ENCODE measurements at regions not wholly inside any gene's neighbourhood (a gene's known extent, or its start where the extent isn't known, plus 50 kb on each side); places are given as distances from the start of the nearest gene placed in this dataset.

DNA sequence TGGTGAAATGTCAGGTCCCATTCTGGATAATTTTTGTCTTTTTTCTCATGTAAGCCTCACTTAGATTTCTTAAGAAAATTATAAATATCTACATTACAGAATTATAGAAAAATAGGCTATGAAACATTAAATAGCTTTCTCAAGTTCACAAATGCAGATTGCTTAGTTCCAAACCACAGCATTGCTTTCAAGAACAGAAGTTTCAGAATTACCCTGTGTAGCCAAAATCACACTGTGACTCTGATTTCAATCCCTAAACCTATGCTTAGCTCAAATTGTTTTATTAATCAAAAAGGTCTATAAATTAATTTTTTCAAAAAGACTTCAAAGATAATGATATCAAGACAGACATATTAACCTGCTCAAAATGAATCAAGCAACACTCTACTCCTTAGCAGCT is 881.2 kb upstream of the PCDH20 start:
- CTCF ChIA-PET (ENCODE audit: low intra/inter-chr PET ratio, low total read pairs): no interaction called here
- ATAC-seq: no peak
- TF ChIP-seq NFE2L1 (CRISPR knock-in tag; IDR thresholded peaks at IDR 0.05; ENCODE audit: borderline replicate concordance): no peak
- TF ChIP-seq, protein P1, sequence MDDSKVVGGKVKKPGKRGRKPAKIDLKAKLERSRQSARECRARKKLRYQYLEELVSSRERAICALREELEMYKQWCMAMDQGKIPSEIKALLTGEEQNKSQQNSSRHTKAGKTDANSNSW (CRISPR knock-in tag; IDR thresholded peaks at IDR 0.05; ENCODE audit: borderline replicate concordance): no peak
- TF ChIP-seq ATF7-NPFF (CRISPR knock-in tag; IDR thresholded peaks at IDR 0.05; ENCODE audit: low read depth): no peak
- TF ChIP-seq, protein P2, sequence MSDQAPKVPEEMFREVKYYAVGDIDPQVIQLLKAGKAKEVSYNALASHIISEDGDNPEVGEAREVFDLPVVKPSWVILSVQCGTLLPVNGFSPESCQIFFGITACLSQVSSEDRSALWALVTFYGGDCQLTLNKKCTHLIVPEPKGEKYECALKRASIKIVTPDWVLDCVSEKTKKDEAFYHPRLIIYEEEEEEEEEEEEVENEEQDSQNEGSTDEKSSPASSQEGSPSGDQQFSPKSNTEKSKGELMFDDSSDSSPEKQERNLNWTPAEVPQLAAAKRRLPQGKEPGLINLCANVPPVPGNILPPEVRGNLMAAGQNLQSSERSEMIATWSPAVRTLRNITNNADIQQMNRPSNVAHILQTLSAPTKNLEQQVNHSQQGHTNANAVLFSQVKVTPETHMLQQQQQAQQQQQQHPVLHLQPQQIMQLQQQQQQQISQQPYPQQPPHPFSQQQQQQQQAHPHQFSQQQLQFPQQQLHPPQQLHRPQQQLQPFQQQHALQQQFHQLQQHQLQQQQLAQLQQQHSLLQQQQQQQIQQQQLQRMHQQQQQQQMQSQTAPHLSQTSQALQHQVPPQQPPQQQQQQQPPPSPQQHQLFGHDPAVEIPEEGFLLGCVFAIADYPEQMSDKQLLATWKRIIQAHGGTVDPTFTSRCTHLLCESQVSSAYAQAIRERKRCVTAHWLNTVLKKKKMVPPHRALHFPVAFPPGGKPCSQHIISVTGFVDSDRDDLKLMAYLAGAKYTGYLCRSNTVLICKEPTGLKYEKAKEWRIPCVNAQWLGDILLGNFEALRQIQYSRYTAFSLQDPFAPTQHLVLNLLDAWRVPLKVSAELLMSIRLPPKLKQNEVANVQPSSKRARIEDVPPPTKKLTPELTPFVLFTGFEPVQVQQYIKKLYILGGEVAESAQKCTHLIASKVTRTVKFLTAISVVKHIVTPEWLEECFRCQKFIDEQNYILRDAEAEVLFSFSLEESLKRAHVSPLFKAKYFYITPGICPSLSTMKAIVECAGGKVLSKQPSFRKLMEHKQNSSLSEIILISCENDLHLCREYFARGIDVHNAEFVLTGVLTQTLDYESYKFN (CRISPR knock-in tag; conservative IDR thresholded peaks at IDR 0.05): no peak
- no peak for TF ChIP-seq ZNF274 (CRISPR knock-in tag; IDR thresholded peaks at IDR 0.05)
- TF ChIP-seq, protein P3, sequence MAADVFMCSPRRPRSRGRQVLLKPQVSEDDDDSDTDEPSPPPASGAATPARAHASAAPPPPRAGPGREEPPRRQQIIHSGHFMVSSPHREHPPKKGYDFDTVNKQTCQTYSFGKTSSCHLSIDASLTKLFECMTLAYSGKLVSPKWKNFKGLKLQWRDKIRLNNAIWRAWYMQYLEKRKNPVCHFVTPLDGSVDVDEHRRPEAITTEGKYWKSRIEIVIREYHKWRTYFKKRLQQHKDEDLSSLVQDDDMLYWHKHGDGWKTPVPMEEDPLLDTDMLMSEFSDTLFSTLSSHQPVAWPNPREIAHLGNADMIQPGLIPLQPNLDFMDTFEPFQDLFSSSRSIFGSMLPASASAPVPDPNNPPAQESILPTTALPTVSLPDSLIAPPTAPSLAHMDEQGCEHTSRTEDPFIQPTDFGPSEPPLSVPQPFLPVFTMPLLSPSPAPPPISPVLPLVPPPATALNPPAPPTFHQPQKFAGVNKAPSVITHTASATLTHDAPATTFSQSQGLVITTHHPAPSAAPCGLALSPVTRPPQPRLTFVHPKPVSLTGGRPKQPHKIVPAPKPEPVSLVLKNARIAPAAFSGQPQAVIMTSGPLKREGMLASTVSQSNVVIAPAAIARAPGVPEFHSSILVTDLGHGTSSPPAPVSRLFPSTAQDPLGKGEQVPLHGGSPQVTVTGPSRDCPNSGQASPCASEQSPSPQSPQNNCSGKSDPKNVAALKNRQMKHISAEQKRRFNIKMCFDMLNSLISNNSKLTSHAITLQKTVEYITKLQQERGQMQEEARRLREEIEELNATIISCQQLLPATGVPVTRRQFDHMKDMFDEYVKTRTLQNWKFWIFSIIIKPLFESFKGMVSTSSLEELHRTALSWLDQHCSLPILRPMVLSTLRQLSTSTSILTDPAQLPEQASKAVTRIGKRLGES (CRISPR knock-in tag; IDR thresholded peaks at IDR 0.05; ENCODE audit: borderline replicate concordance): no peak
- TF ChIP-seq PRMT3 (CRISPR knock-in tag; IDR thresholded peaks at IDR 0.05; ENCODE audit: borderline replicate concordance, low read depth): no peak
- TF ChIP-seq, protein P4, sequence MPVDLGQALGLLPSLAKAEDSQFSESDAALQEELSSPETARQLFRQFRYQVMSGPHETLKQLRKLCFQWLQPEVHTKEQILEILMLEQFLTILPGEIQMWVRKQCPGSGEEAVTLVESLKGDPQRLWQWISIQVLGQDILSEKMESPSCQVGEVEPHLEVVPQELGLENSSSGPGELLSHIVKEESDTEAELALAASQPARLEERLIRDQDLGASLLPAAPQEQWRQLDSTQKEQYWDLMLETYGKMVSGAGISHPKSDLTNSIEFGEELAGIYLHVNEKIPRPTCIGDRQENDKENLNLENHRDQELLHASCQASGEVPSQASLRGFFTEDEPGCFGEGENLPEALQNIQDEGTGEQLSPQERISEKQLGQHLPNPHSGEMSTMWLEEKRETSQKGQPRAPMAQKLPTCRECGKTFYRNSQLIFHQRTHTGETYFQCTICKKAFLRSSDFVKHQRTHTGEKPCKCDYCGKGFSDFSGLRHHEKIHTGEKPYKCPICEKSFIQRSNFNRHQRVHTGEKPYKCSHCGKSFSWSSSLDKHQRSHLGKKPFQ (CRISPR knock-in tag; IDR thresholded peaks at IDR 0.05; ENCODE audit: insufficient replicate concordance): no peak
- TF ChIP-seq SMAD3 (CRISPR knock-in tag; IDR thresholded peaks at IDR 0.05): no peak
- no peak for TF ChIP-seq ARNT (IDR thresholded peaks at IDR 0.05)
- TF ChIP-seq SAP130 (CRISPR knock-in tag; IDR thresholded peaks at IDR 0.05; ENCODE audit: low read depth): no peak
- TF ChIP-seq ZNF749 (CRISPR knock-in tag; IDR thresholded peaks at IDR 0.05; ENCODE audit: borderline replicate concordance): no peak
- TF ChIP-seq, protein P5, sequence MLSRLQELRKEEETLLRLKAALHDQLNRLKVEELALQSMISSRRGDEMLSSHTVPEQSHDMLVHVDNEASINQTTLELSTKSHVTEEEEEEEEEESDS (CRISPR knock-in tag; IDR thresholded peaks at IDR 0.05; ENCODE audit: borderline replicate concordance): no peak
- TF ChIP-seq, protein P6, sequence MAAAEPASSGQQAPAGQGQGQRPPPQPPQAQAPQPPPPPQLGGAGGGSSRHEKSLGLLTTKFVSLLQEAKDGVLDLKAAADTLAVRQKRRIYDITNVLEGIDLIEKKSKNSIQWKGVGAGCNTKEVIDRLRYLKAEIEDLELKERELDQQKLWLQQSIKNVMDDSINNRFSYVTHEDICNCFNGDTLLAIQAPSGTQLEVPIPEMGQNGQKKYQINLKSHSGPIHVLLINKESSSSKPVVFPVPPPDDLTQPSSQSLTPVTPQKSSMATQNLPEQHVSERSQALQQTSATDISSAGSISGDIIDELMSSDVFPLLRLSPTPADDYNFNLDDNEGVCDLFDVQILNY (CRISPR knock-in tag; conservative IDR thresholded peaks at IDR 0.05): no peak

More for the DNA sequence above, 881.2 kb upstream of the PCDH20 start:
- no peaks in the 10 kb centered on the region for H3K27me3 ChIP-seq (ENCODE audit: control insufficient read depth in 1 of 2, insufficient read depth in 2 of 2, low read length in 2 of 2)
- intact Hi-C loops (cut with micrococcal nuclease; ENCODE audit: unreplicated experiment): no loop called here
- H4K20me1 ChIP-seq (ENCODE audit: insufficient read depth, low read length): no peaks in the 10 kb centered on the region
- POLR2A ChIA-PET: no interaction called here
- FAIRE-seq: no peak
- no peak overlapping the region for H3K4me3 ChIP-seq (replicated peaks in 1 of 3; ENCODE audit: insufficient read depth in 1 of 3, low read depth in 2 of 3, low read length in 3 of 3)
- BruUV-seq (replicated peaks): no TSS peak
- in situ Hi-C loops (cut with HindIII; ENCODE audit: extremely low pct_ligation_motif_present, low pct_unique_long_range_greater_than_20kb): no loop called here
- H3K36me3 ChIP-seq (replicated peaks in 1 of 2; ENCODE audit: control insufficient read depth in 1 of 2, insufficient read depth in 2 of 2, low read length in 2 of 2): no peaks in the 10 kb centered on the region
- DNase-seq (ENCODE audit: low spot score): no peak
- H3K9me3 ChIP-seq (ENCODE audit: low read length): no peaks in the 10 kb centered on the region
- H3K27ac ChIP-seq (ENCODE audit: extremely low read length, insufficient read depth, low read length): no peak overlapping the region
- no peaks in the 10 kb centered on the region for H3K79me2 ChIP-seq (ENCODE audit: insufficient read depth, low read length)
- H3K4me2 ChIP-seq (ENCODE audit: low read depth, low read length): no peak overlapping the region
- no peak overlapping the region for H3K9ac ChIP-seq (ENCODE audit: insufficient read depth, low read depth, low read length)
- no peak overlapping the region for H2AFZ ChIP-seq (ENCODE audit: low read length)
- H3K4me1 ChIP-seq (ENCODE audit: insufficient read depth, low read length): no peaks in the 10 kb centered on the region
